Stimulated activated CD4-positive, alpha-beta T cell treated with anti-CD3 and anti-CD28 coated beads, Interleukin-1b, Interleukin-23, amount 100 ng/mL, for 4 hours (primary cell): ENCODE measurements at regions not wholly inside any gene's neighbourhood (a gene's known extent, or its start where the extent isn't known, plus 50 kb on each side); places are given as distances from the start of the nearest gene placed in this dataset.
A peak's percentile ranks its signal among the peaks of the same experiment; 100 is the strongest.
"Not testable (repeated sequence)": the region's sequence is repeated elsewhere in the genome, so short reads cannot be mapped to it uniquely, and the experiment has no call there.

ENCODE experiments used
- DNase-seq, 2 donors: peaks; one replicate each; pipeline ENCODE4 v3.0.0-alpha.2; 2020; ENCODE audit warnings: low read depth in 2 of 2

DNA sequence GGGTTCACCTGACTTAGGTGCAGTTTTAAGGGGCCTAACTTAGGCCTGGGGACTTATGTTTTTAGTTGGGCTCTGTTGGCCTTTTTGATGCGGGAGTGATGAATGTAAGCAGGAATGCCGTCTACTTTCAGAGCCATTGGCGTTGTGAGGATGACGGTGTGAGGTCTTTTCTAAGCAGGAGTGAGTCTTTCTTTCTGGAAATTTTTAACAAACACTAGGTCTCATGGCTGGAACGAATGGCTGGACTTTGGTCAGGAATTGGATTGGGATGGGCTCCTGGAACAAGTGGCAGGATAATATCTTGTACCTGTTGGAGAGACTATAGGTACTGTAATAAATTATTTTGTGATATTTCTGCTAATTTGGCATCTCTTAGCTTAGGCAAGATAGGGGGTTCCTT, 163.9 kb upstream of the CCZ1B start:
- not testable (repeated sequence) for DNase-seq

DNA sequence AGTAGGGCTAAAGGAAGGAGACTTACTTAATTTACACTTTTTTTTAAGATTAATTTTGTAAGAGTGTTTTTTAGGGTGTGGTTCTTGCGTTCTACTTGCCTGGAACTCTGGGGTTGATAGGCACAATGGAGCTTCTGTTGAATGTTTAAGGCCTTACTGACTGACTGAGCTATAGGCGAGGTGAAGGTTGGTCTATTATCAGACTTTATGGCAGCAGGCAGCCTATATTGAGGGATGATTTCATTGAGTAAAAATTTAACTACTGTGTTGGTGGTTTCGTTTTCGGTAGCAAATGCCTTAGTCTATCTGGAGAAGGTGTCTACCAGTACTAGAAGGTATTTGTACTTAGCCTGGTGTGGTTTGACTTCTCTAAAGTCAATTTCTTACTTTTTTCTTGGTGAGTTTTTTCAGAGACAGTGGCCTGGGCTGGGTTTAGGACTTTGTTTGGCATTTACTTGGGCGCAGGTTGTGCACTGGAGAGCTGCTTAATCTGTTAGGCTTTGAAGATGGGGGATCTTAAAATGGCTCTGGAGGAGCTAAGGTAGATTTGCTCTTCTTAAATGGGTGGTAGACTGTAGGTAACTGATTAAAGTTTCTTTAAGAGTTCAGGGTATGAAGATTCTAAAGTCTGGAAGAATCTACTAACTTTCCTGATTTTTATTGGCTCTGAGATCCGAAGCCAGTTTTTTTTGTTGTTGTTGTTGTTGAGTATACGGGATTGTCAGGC, 164.5 kb upstream of the CCZ1B start:
- not testable (repeated sequence) for DNase-seq

DNA sequence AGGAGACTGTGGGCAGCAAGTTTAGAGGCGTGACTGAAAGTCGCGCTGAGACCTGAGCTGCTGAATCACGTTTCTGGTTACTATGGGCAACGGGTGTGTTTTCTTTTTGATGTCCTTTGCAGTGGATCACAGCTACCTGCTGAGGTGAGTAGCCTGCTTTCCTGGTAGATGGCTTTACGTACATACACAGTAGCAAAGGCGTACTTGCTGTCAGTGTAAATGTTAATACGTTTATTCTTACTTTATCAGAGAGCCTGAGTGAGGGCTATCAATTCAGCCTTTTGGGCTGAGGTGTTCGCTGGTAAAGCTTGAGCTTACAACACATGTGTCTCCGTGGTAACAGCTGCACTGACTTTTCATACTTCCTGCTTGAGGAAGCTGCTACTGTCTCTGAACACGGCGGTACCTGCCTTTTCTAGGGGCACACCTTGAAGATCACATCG, 165.1 kb upstream of the CCZ1B start:
- DNase-seq = peak; percentile 2 to 30

DNA sequence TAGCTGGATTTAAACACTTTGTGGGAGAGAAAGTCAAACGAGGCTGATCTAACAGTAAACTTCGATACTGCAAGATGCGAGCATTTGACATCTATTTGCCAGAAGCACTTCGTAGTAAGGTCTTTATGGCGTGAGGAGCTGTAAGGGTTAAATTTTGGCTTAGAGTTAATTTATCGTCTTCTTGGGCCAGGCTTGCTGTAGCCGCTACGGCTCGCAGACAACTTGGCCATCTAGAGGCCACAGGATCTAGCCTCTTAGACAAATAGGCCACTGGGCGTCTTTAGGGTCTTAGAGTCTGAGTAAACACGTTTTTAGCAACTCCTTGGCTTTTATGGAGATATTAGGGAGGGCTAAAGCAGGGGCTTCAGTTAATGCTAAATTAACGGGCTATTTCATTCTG, 165.6 kb upstream of the CCZ1B start:
- not testable (repeated sequence) for DNase-seq

DNA sequence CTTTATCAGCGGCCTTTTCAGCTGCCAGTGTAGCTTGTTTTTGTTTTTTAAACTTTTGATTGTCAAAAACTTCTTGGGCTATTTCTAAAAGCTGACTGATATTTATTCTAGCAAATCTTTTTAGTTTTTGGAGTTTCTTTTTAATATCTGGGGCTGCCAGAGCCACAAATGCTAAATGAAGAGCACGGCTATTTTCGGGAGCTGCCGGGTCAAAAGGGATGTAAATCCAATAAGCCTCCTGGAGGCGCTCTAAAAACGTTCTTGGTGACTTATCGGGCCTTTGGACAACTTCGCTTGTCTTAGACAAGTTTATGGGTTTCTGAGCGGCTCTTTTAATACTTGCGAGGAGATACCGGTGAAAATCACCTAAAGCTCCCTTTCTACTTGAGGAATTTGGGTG, 166.1 kb upstream of the CCZ1B start:
- not testable (repeated sequence) for DNase-seq

DNA sequence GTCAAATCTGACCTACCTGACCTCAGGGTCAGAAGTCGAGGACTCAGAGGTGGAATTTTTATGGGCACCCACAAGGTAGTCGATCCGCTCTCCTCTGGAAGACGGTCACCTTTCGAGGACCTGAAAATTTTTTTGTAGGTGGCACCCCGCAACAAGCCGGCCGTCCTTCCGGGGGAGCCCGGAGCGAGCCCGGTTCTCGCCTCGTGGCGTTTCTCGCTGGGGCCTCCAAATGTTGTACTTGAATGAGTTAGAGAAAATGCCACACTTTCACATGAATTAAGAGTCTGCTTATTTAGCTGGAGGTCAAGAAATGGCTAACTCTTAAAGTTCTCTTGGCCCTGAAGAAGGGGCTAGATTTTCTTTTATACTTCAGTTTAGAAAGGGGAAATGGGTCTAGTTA, 169.0 kb upstream of the CCZ1B start:
- not testable (repeated sequence) for DNase-seq

DNA sequence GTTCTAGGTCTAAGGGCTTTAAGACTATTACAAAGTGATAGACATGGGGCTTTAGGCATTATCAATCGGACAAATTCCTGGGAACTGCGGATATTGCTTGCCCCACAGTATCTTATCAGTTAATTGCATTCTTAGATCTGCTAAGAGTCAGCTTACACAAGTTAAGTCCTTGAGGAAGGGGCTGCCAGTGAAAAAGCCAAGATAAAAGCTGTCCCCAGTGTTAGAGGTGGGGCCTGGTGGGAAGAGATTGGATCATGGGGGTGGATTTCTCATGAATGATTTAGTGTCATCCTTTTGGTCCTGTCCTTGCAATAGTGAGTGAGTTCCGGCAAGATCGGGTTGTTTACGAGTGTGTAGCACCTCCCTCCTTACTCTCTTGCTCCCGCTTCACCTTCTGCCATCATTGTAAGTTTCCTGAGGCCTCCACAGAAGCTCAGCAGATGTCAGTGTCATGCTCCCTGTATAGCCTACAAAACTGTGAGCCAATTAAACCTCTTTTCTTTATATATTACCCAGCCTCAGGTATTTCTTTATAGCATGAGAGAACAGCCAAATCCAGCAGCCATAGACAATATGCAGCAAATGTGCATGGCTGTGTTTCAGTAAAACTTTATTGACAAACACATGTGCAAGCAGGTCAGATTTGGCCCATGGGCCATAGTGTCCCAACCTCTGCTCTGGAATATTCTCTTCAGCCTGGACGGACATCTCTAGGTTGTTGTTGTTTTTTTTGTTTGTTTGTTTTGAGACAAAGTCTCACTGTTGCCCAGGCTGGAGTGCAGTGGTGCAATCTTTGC, 169.6 kb upstream of the CCZ1B start:
- DNase-seq = not testable (repeated sequence)

DNA sequence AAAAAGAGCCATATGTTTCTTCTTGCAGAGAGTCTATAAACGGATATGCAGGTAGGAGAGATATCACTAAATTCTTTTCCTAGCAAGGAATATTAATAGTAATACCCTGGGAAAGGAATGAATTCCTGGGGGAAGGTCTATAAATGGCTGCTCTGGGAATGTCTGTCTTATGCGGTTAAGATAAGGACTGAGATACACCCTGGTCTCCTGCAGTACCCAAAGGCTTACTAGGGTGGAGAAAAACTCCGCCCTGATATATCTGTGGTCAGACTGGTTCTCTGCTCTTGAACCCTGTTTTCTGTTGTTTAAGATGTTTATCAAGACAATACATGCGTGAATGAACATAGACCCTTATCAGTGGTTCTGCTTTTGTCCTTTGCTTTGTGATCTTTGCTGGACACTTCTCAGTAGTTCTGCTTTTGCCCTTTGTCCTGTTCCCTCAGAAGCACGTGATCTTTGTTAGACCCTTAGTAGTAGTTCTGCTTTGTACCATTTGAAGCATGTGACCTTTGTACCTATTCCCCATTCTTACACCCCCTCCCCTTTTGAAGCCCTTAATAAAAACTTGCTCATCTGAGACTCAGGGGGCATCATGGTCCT, 173.1 kb upstream of the CCZ1B start:
- not testable (repeated sequence) for DNase-seq

DNA sequence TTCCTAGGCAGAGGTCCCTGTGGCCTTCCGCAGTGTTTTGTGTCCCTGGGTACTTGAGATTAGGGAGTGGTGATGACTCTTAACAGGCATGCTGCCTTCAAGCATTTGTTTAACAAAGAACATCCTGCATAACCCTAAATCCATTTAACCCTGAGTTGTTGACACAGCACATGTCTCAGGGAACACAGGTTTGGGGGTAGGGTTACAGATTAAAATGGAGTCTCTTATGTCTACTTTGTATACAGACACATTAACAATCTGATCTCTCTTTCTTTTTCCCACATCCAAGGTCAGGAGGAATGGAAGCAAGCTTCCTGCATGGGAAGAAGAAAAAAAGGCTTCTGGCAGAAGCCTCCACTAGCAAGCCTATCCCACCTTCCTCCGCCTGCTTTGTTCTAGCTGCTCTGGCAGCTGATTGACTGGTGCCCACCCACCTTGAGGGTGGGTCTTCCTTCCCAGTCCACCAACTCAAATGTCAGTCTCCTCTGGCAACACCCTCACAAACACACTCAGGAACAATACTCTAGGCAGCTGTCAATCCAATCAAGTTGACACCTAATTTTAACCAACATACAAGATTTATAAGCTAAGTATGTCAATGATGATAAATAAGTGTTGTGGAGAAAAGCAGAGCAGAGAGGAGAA, 176.5 kb upstream of the CCZ1B start:
- no peak for DNase-seq

DNA sequence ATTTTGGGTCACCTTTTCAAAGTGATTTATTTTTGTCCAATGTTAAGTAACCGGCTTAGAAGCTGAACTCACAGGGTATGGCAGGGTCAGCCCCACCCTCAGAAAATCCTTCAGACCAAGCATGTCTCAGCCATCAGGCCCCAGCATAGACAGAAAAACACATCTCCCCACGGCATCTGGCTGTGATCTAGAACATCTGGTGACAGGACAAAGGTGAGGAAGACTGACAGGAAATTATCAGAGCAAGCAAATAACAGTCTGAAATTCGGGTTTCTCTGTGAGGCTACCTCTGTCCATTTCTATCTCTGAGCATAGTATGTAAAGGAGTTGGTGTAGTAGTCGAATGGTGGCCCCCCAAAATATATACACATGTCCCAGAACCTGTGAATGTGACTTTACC, 177.0 kb upstream of the C1GALT1 start:
- no peak for DNase-seq

DNA sequence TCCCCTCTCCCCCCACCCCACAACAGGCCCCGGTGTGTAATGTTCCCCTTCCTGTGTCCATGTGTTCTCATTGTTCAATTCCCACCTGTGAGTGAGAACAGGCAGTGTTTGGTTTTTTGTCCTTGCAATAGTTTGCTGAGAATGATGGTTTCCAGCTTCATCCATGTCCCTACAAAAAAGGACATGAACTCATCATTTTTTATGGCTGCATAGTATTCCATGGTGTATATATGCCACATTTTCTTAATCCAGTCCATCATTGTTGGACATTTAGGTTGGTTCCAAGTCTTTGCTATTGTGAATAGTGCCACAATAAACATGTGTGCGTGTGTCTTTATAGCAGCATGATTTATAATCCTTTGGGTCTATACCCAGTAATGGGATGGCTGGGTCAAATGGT, 176.4 kb upstream of the C1GALT1 start:
- not testable (repeated sequence) for DNase-seq

DNA sequence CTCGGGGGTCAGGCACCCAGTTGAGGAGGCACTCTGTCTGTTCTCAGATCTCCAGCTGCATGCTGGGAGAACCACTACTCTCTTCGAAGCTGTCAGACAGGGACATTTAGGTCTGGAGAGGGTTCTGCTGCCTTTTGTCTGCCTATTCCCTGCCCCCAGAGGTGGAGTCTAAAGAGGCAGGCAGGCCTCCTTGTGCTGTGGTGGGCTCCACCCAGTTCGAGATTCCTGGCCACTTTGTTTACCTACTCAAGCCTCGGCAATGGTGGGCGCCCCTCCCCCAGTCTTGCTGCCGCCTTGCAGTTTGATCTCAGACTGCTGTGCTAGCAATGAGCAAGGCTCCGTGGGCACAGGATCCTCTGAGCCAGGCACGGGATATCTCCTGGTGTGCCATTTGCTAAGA, 171.1 kb upstream of the C1GALT1 start:
- not testable (repeated sequence) for DNase-seq

DNA sequence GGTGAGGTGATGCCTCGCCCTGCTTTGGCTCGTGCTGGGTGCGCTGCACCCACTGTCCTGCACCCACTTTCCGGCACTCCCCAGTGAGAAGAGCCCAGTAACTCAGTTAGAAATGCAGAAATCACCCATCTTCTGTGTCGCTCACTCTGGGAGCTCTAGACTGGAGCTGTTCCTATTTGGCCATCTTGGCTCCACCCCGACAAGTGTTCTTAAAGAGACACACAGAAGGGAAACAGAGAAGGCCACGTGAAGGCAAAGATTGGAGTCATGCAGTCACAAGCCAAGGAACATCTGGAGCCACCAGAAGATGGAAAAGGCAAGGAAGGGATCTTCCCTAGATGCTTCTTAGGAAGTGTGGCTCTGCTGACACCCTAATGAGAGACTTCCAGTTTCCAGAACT, 170.6 kb upstream of the C1GALT1 start:
- DNase-seq = not testable (repeated sequence)

DNA sequence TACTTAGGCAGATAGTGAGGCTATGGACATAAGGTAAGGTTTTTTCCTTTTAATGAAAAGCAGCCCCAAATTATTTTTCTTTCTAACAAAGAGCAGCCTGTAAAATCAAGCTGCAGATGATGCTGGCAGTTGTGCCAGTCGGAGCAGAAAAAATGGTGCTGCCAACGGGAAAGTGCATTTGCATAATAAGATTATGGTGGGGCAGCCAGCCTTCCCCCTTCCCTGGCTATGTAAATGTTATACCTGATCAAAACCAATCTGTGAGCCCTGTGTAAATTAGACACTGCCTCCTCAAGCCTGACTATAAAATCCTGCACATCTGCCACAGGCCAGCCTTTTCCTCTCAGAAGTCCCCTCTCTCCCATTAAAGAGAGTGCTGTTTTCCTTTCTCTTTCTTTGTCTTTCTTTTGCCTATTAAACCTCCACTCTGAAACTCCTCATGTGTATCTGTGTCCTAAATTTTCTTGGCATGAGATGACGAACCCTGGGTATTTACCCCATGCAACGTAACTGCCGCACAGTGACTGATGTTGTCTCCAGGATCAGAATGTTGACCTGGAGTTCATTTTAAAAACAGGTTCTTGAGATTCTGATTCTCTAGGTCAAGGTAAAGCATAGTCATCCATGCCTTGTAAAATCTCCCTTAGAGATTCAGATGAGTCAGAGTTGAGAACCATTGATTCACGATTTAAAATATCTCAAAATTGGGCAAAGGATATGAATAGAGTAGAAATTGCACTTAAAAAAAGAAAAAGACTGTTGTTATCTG, 167.3 kb upstream of the C1GALT1 start:
- DNase-seq = no peak

DNA sequence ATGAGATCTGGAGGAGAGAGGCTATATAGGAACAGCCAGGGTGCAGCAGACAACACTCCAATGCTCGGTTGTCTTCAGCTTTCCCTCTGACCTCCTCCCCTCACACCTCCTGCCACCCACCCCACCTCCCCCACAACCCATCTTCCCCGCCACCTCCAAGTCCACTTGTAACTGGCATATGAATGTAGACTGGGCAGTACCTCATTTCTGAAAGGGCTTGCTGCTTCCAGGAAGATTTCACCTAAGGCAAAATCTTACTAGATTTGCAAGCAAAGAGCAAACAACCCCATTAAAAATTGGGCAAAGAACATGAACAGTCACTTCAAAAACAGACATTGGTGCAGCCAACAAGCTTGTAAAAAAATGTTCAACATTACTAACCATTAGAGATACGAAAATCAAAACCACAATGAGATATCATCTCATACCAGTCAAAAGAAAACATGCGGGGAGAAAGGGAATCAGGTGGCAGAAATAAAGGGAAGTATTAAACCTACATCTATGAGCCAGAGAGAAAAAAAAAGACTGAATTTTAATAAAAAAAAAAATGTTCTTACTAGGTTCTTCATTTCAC, 164.6 kb upstream of the C1GALT1 start:
- DNase-seq = no peak

DNA sequence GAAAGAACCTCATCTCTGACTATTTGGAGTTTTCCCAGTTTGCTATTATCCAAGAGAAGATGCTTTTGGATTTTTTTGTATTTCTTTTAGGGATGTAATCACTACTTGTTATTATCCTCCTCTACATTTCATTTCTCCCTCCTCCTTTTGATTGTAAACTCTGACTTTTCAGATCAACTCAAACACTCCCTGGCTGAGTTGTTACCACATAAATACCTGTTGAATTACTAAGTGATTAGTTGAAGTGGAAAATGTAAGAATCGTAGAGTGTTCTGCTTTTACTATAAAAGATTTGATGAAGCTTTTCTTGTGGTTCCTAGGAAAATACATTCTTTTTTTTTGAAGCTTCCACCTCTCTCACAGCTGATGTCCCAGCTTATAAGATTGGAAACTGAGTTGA, 164.1 kb upstream of the C1GALT1 start:
- no peak for DNase-seq

DNA sequence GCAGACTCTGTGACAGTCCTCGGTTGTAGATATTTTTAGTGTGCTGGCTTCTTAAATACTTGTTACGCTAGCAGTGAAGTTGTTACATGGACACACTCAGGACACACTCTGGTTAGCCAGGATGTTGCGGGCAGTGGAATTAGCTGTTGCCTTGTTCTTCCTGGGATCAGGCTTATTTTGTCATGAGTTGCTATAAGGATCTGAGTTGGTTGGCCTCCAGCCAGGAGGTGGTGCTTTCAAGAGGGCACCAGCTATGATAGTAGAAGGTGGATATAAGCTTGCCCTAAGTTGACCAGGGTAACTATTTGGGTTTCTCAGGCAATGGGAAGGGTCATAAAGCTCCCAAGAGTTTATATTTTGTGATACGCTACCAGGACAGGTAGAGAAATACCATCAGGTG, 150.1 kb upstream of the C1GALT1 start:
- no peak for DNase-seq

DNA sequence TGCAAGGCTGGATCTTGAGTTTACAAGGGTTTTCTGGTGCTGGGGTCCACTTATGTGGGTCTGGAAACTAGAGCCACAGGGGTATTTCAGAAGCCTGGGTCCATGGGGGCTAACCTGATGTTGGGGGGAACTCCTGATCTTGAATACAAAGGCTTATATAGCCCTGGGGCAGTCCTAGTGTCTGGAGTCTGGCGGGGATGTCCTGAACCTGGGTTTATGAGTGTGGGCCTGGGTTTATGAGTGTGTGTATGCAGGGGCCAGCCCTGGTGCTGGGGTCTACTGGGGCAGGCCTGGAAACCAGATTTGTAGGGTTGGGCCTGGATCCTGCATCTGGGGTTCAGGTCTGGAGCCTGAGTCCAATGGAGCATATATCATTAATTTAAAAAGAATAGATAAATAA, 146.5 kb upstream of the C1GALT1 start:
- no peak for DNase-seq

DNA sequence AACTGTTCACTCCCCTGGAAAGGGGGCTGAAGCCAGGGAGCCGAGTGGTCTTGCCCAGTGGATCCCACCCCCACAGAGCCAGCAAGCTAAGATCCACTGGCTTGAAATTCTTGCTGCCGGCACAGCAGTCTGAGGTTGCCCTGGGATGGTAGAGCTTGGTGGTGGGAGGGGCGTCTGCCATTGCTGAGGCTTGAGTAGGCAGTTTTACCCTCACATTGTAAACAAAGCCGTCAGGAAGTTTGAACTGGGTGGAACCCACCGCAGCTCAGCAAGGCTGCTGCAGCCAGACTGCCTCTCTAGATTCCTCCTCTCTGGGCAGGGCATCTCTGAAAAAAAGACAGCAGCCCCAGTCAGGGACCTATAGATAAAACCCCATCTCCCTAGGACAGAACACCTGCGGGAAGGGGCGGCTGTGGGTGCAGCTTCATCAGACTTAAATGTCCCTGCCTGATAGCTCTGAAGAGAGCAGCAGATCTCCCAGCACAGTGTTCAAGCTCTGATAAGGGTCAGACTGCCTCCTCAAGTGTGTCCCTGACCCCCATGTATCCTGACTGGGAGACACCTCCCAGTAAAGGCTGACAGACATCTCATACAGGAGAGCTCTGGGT, 140.0 kb upstream of the C1GALT1 start:
- DNase-seq = not testable (repeated sequence)

DNA sequence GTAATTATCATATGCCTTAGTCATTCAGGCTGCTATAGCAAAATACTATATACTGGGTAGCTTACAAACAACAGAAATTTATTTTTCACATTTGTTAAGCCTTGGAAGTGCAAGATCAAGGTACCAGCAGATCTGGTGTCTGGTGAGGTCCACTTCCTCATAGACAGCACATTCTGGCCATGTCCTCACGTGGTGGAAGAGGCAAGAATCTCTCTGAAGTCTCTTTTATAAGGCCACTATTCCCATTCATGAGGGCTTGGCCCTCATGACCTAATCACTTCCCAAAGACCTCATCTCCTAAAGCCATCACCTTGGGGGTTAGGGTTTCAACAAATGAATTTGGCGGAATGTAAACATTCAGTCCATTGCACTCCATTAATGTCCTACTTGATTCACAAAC, 137.5 kb upstream of the C1GALT1 start:
- no peak for DNase-seq

DNA sequence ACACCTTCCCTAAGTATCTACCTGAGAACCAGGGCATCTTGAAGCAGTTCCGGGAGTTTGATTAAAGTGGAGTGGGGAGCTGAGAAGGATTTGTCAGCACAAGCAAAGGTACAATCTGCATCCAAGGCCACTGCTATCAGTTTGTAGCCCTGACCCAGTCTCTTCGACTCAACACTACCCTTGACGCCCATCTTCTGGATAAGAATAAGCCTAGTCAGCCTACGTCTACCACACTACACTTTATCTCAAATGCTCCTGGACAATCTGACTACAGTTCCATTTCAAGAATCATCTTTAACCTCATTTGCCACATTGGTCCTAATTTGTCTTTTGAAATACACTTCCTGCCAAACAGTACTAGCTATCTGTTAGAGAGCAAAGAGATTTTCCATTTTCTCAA, 134.1 kb upstream of the C1GALT1 start:
- no peak for DNase-seq
